WTC11 (cell line): ENCODE measurements at regions not wholly inside any gene's neighbourhood (a gene's known extent, or its start where the extent isn't known, plus 50 kb on each side); places are given as distances from the start of the nearest gene placed in this dataset.

Experiments used
- TF ChIP-seq, protein P1 (sequence below): fragments of 200-600 bp; IDR thresholded peaks from 2 replicates; pipeline ENCODE4 v1.8.0; 2022; ENCODE audit warnings: antibody characterized with exemption
- TF ChIP-seq, protein P2 (sequence below): fragments of 250-450 bp; sonication (Bioruptor Pico); IDR thresholded peaks from 2 replicates; pipeline ENCODE4 v1.9.0; 2021; ENCODE audit warnings: mild to moderate bottlenecking

DNA sequence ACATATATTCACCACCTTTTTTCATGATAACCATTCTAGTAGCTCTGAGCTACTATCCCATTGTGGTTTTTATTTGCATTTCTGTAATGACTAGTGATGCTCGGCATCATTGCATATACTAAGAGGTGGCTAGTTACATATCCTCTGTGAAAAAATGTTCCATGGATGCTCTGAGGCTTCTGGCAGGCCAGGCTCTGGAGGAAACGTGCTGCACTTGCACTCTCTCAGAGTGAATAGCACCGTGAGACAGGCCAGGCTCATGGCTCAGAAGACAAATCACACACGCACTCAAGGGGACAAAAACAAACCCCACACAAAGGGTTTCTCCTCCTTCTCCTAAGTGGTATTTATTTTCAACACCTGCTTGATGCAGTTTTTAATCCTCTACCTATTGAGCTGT is 1085.3 kb upstream of the CNTNAP5 start:
- TF ChIP-seq, protein P1, sequence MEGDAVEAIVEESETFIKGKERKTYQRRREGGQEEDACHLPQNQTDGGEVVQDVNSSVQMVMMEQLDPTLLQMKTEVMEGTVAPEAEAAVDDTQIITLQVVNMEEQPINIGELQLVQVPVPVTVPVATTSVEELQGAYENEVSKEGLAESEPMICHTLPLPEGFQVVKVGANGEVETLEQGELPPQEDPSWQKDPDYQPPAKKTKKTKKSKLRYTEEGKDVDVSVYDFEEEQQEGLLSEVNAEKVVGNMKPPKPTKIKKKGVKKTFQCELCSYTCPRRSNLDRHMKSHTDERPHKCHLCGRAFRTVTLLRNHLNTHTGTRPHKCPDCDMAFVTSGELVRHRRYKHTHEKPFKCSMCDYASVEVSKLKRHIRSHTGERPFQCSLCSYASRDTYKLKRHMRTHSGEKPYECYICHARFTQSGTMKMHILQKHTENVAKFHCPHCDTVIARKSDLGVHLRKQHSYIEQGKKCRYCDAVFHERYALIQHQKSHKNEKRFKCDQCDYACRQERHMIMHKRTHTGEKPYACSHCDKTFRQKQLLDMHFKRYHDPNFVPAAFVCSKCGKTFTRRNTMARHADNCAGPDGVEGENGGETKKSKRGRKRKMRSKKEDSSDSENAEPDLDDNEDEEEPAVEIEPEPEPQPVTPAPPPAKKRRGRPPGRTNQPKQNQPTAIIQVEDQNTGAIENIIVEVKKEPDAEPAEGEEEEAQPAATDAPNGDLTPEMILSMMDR, result no peak
- TF ChIP-seq, protein P2, sequence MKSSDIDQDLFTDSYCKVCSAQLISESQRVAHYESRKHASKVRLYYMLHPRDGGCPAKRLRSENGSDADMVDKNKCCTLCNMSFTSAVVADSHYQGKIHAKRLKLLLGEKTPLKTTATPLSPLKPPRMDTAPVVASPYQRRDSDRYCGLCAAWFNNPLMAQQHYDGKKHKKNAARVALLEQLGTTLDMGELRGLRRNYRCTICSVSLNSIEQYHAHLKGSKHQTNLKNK, result no peak
